MM.1S (cell line): ENCODE measurements at regions not wholly inside any gene's neighbourhood (a gene's known extent, or its start where the extent isn't known, plus 50 kb on each side); places are given as distances from the start of the nearest gene placed in this dataset.

Experiments used
- CTCF ChIP-seq: fragments of 300-600 bp; sonication (generic); IDR thresholded peaks from 2 replicates; pipeline ENCODE4 v1.5.1; 2016; ENCODE audit warnings: antibody characterized with exemption, low read length, mixed read lengths
- EZH2phosphoT487 ChIP-seq: fragments of 300-600 bp; sonication (generic); IDR thresholded peaks from 2 replicates; pipeline ENCODE4 v1.6.1; 2018; ENCODE audit warnings: antibody characterized with exemption, low read length

- TF ChIP-seq EZH2phosphoT487 (no peak), CTCF (no peak)
Observed at GRCh38 chr3:18778598-18778997, 353.5 kb upstream of the SATB1 start.
